NCI-H2029 treated with DMSO at 0.1 percent for 48 hours (cell line): ENCODE measurements at regions not wholly inside any gene's neighbourhood (a gene's known extent, or its start where the extent isn't known, plus 50 kb on each side); places are given as distances from the start of the nearest gene placed in this dataset.

ENCODE experiments used
- DNase-seq: peaks from one replicate; lab custom pipeline; 2025; lab: John Stamatoyannopoulos, UW

DNA sequence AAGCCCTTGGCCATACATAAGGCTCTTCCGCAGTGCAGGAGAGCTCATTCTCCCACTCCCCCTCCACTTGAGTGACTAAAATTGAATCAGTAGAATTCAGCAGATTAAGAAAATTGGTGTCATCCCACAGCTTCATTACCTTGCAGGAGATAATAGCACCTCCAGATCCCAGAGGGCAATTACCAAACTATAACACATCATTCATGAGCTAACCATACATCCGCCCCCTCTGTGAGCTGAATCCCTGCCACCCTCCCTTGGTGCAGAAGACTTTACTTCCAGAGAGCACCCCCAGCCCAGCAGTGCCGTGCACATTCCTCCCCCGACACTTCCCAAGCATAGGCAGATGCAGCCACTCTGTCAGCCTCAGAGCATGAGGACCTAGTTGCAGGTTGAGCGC is 496.5 kb upstream of the B3GAT1 start:
- no peak for DNase-seq

DNA sequence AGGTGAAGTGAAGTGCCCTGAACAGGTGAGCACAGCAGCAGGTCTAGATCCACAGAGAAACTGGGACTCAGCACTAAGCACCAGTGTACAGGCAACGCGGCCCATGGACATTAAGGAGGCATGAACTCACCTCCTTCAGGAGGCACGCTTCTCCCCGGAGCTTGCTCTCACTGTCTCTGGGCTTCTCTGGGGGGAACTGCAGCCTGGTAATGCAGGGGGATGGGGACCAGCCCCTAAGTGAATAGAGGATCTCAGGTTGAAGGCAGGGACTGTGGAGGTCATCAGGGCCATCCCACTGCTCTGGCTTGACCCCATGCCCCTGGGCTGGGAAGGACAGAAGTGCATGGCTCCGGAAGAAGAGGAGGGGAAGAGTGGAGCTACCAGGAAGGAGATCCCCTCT is 495.6 kb upstream of the B3GAT1 start:
- no peak for DNase-seq

DNA sequence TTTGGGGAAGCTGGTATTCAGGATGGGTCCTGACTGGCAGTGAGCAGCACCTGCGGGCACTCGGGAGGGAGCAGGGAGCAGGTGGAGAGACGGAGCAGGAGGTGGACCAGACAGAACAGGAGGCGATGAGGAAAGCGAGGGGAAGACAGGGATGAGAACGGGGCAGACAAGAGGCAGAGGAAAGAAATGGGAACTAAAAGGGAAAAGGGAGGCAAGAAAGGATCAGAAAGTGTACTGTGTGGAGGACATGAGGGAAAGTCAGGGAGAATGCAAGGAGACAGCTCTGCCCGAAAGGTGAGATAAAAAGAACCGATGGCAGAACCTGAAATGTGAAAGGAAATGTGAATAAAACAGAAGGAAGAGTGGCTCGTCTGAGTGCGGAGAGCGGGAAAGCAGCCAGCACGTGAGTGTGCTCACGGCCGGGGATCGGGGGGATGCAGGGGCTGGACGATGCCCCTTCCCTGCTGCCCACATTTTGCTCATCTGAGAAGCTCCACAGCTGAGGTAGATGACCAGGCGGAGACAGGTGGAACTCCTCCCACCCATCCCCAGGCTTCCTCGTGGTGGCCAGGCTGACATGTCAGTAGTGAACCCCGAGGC is 494.4 kb upstream of the B3GAT1 start:
- no peak for DNase-seq

DNA sequence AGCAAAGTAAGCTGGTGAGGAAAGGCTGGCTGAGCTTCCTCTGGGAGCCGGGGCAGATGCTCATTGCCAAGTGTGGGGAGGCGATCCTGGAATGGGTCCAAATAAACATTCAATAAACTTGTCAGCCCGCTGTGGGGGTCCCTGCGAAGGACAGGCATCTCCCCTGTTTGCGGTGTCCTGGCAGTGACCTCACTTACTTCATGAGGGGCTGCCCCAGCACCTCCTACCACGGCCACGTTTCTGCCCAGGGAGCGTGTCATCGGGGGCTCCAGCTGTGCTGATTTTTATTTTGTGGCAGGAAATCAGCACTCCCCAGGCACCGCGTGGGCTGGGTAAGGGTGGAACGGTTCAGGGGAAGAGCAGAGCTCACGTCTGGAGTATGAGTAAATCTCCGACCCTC is 493.9 kb upstream of the B3GAT1 start:
- DNase-seq = no peak

DNA sequence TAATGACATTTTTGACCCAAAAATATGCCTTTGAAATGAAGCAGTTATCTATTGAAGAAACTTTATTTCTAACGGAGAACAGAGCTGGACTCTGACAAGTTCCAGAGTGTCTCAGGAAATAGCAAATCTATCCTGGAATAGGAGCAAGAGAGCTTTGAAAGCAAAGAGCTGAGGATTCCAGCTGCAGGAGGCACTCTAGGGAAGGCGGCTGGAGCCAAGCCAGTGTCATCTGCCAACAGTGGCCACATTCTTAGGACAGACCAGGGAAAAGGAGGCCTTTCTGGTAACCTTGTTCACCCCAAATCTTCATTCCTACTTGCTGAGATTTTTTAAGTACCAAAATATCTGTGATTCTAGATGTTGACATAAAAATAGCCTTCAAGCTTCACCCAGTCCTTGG is 493.5 kb upstream of the B3GAT1 start:
- no peak for DNase-seq

DNA sequence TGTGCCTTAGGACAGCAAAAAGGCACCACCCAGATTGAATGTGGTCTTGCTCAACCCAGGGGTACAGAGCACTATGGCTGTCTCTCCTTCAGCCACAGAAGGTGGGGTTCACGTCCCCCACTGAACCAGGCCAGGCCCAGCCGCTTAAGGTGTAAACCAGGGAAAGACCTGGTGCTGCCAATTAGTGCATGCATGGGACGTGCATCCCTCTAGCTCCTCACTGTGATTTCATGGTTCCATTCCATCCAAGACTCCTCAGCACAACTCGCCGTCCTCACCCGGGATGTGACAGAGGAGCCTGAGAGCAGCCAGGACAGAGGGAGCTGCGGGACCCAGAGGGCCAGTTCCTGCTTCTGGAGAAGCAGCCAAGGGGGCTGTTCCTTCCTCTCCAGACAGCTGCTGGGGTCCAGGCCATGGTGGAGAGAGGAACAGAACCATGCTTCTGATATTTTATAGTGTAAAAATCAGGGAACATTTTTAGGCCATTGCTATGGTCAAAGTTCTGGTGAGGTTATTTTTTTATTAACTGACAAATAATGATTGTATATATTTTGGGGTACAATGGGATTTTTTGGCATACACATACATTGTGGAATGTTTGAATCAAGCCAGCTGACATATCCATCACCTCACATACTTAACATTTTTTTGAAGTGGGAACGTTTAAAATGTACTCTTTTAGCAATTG is 492.2 kb upstream of the B3GAT1 start:
- no peak for DNase-seq

DNA sequence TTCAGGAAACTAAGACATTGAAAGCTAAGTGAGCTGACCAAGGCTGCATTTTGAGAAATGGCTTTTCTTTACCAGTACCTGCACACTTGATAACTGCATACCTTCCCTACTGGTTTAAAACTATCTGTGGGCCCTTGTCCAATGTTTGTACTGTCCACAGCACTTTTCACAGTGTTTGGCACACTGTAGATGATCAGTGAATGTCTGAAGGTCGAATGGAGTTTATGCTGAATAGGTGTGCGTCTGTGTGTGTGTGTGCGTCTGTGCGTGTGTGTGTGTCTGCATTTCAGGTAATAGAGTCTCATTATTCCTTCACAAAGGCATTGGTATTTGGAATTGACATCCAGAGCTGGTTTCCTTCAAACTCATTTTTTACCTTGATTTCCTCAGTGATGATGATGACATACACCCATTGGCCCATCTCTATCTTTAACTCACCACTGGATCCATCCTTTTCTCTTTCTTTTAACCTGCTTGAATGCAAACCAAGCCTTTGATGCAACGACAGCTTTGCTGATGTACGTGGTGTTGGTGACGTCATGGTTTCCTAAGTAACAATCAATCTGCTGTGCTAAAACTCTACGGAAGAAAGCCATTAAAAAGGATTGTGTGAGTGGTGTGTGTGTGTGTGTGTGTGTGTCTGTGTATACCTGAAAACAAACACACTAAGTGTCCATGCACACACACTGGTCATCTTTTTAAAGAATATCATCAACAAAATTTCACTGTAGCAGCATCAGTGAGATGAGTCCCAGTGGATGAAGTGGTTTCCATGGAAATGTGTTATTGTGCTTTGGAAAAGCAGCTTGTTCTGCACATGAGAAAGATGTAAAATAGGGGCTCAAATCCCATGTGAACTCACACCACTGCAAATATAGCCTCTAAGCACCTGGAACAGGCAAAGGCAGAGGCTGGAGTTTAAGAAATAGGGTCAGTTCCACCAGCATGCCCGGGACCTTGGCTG is 490.2 kb upstream of the B3GAT1 start:
- no peak for DNase-seq

DNA sequence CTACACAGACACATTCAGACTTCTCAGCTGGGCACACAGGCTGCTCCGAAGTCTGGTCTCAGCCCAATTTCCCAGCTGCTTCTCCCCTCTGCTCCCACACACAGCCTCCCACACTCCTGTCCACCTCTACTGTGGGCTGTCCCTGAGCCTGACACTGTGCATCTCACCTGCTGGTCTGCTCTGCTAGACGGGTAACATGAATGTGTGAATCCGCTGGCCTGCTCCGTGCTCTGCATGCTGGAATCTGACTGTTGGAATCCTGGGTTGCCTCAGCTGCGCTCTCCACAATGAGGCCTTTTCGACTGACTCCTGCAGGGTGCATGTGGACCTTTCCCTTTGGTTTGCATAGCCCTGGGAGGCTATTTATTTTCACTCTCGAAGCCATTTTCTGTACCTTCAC is 489.5 kb upstream of the B3GAT1 start:
- no peak for DNase-seq

DNA sequence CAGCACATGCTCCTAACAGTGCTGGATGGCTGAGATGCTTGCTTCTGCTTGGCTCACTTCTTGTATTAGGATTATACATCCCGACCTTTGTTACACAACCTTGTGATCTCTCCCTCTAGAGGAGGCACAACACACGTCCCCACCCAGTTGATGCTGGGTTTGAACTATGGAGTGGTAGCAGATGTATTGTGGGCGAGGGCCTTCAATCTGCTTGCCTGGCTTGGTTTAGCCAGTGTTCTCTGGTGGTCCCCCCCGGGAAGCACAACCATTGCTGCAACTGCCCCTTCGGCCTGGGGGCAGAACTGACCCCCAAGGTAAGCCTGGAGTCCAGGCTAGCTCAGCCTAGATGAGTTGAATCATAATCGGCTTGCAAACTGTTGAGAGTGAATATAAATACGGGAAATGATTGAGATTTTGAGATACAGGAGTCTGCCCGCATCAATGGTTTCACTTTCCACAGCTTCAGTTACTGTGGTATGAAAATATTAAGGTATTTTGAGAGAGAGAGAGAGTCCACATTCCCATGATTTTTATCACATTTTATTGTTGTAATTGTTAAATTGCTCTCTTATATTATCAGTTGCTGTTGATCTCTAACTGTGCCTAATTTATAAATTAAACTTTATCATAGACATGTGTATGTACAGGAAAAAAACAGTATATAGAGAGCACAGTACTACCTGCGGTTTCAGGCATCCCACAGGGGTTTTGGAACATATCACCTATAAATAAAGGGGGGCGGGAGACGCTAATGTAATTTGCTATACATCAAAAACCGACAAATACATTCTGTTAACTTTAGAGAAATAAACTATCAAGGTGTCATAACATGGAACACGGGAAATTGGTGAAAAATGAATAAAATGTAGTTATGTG is 482.0 kb upstream of the B3GAT1 start:
- DNase-seq = no peak

DNA sequence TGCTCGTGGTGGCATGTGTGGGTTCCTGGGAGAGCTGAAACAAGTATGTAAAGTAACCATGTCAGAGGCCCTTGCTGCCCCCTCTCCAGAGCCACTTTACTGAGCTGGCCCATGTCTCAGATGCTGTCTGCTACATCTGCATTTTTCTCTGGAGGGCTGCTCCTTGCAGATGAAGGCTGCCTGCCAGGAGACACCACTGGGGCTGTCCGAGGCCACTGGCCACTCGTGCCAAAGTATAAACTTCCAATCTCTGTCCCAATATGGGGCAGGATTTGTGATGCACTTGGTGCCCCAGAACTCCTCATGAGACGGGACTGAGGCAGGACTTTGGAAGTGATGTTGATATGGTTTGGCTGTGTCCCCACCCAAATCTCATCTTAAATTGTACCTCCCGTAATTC is 478.4 kb upstream of the B3GAT1 start:
- DNase-seq = no peak

DNA sequence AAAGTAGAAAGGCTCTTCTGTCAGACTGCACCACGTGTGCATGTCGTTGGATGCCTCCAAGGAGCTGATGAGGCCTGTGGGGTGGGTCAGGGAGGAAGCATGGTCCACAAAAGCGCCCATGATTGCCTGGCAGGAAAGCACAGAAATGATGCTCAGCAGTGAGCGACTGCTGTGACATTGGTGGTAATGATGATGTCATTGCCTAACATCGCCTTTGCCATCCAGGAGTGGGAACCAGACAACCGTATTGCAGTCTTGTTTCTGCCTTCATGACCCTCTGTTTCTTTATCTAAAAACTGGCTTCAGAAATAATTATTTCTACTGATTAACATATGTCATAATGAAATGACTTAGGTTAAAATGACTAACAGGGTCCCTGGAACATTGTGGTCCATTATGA is 477.8 kb upstream of the B3GAT1 start:
- no peak for DNase-seq

DNA sequence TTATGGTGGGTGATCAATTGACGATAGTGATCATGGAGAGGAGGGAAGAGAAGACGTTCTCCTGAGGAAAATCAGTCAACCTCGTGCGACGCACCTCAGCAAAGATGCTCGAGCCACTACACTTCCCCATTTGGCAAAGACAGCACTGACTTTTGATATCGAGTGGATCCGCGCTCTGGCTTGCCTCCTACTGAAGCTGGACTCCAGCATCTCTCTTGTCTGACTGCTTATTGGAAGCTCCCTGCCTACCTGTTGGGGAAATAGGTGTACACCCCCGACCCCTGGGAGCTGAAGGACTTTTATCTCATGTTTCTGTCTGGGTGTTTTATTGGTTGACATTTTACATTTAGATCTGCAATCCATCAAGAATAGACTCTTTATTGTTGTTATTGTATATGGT is 476.8 kb upstream of the B3GAT1 start:
- DNase-seq = no peak

DNA sequence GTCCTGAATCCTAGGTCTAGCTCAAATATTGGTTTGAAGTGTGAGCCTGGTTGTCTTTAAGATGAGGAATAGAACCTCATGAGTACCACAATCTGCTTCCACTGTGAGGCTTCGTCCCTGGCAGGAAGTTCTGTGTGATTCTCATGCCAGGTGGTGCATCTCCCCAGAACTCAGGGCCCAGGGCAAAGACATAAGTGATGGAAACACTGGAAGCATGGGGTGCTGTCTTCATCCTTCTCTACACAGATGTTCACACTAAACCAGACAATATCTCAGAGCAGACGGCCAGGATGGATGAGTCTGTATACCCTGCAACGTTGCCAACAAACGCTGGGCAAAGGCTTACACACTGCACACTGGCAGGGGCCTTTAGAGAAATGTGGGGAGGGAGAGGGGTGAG is 475.9 kb upstream of the B3GAT1 start:
- DNase-seq = no peak

DNA sequence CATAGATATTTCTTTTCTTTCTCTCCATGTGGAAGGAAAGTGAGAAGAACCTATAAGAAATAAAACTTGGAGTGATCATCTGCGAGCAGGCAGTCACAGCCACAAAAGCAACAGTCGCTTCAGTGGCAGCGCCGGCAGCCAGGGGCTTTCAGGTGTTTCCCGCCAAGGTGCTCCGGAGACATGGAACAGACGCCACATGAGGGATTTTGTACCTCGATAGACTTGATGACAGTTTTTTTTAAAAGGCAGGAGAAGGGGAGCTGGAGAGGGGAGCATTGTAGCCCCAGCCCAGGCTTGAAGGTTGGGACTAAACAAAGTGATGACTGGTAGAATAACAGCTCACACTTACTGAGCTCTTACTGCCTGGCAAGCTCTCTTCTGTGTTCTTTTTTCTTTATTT is 471.4 kb upstream of the B3GAT1 start:
- no peak for DNase-seq

DNA sequence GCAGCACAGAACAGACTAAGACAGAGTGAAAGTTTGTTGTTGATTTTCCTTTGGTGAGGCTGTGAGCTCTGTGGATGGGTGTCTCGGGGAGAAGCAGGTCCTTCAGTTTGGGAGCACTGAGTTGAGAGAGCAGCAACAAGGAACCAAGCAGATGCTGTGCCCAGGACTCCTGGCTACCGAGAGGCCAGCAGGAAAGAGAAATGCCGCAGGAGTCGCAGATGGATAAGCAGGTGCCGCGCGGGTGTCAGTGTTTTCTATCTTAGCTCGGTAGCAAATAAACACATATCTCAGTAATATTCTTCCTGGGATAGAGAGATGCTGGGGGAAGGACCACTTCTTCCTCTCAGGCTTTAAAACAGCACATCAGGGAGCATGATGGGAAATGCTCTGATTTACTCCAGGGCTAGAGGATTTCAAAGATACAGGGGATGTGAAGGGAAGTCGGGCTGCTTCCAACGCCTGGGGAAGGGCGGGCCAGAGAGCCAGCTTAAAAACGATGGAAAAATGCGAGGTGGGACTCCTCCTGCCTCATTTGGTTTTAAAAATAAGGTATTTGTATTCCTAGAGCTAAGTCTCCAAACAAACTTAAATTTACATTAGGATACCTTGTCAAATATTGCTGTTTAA is 470.7 kb upstream of the B3GAT1 start:
- no peak for DNase-seq

DNA sequence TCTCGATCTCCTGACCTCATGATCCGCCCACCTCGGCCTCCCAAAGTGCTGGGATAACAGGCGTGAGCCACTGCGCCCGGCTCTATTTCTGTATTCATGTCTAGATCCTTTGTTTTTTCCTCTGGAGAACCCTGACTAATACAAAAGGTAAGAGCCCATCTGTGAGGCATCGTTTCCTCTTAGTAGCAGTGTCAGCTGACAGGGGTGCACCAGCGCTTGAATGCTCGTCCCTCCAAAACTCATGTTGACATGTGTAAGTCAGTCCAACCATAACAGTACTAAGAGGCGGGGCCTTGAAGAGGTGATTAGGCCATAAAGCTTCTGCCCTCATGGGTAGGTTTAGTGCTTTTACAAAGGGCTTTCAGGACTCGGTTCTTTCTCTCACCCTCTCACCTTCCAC is 470.1 kb upstream of the B3GAT1 start:
- peak; percentile 28 for DNase-seq

DNA sequence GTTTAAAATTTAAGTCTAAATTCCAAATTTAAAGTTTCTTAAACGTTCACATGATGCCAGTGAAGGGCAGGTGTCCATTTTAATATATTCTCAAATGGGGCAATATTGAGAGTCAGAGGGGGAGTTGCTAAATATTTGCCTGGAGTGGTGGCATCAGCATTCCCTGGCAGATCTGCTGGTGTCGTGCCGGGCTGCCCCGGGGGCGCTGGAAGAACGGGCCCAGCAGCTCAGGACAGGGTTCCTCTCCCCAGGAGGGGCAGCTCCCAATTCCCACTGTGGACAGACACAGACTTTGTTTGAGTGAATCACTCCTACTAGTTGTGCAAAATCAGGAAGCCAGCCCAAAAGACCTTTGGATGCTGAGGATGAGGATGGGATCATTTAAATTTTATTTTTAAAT is 468.7 kb upstream of the B3GAT1 start:
- no peak for DNase-seq

DNA sequence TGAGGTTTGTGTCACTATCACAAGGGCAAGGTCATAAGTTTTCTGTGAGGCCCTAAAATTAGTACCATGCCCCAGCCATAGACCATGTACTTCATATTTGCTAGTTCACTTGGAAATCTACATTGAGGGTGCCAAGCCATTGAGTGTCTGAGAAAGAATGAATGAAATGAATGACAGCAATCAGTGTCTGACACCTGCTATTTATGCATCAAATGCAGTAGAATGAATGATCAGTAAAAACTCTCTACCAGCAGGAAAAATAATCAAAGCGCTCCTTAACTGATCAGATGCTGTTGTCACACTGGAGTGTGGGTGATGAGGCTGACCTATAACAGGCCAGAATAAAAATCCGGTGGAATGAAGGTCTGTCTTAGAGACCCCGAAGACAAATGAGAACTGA is 467.9 kb upstream of the B3GAT1 start:
- no peak for DNase-seq

DNA sequence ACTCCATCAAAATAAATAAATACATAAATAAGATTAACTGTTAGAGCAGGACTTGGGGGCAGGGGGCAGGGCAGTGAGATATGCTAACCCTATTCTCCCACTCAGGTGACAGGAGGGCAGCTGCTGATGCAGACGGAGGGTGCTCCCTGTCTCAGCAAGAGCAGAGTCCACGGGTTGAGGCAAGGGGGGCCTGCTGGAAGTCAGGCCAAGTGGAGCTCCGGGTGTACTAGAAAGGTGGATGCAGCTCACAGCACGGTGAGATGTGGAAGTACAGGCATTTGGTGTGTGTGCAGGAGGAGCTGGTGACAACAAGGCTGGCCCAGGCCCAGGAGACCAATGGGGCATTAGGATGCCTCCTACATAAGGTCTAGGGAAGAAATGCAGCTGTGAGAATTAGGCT is 467.3 kb upstream of the B3GAT1 start:
- no peak for DNase-seq

DNA sequence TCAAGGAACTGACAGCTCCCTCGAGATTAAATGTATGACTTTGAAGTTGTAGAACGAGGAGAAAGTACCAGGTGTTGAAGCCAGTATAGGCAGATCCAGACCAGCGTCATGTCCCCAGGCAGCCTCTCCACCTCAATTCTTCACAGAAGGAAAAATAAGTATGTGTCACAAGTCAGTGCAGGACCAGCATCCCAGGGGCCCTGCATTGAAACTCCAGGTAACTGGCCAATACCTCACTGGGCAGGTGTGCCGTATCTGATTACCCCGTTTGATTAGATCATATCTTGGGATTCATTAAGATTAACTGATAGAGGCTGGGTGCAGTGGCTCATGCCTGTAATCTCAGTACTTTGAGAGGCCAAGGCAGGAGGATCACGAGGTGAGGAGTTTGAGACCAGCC is 466.7 kb upstream of the B3GAT1 start:
- no peak for DNase-seq

DNA sequence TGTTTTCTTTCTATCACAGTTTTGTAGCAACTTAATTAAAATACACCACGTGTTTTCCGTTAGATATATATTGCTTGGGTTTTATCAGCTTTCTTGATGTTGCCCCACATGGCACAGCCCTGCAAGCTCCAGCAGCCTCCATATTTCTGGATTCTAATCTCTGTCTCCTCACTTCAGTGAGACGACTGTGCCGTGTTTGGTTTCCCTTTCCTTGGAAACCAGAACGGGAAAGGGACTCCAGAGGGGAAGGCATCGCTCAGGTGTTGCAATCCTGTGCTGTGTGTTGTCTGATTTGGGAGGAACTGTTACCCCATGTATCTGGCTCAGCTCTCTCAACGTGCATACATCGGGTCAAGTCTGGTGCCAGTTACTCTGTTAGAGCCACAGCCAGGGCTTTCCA is 464.2 kb upstream of the B3GAT1 start:
- DNase-seq = no peak
